ENCODE measurements at regions not wholly inside any gene's neighbourhood (a gene's known extent, or its start where the extent isn't known, plus 50 kb on each side); places are given as distances from the start of the nearest gene placed in this dataset.

DNA sequence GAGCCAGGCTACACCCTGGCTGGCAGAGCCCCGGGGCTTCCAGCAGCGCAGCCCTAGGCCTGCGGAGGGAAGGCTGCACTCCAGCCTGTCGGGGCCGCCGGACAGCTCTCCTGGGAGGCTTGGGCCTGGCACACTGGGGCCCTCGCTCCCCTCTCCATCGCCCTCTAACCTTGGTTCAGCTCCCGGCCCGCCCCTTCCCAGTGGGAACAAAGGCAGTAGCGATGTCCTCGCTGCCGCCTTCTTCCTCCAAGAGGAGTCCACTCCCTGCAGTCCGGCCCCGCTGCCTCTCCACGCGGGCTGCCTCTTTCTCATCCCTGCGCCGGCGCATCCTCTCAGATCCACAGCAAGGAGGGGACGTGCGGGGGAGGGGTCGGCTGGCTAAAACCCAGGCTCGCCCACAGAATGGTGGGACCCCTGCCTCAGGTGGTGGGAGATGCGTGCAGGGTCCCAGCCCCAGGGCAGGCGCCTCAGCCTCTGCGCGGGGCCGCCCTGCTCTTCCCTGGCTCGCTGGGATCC is 138.1 kb downstream of the TWIST2 start:
- no peak for DNase-seq

DNA sequence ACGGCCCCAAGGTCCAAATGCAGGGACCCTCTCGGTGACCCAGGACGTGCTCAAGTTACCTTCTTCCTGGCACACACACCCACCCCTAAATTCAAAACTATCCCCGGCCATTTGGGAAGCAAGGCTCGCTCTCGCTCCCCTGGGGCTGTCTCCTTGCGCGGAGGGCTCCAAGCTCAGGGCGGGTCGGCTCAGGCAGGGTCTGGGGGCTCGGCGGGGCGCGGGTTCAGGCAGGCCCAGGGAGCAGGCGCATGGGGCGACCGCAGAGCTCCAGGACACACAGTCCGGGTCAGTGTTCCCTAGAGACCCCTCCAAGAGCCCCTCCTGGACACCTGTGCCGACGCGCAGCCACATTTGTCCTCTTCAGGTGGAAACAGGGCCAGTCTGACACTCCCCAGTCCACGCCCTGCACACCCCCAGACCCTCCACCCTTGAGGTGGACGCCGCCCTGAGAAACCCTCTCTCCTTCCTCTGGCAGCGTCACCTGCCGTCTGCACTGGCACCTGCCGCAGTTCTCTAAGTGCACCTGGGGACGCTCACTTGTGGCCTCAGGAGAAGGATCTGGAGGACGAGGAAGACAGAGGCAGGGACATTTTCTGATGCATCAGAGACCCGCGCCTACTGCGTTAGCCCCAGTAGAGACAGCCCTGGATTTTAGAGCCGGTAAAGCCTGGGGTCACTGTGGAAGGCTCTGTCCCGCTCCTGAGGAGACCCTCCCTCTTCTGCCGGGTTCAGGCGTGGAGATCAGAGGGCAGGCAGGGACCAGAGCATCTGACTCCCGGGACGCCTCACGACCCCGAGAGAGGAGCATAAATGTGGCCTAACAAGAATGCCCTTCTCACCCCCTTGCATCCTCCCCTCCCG is 138.8 kb downstream of the TWIST2 start:
- no peak for DNase-seq

DNA sequence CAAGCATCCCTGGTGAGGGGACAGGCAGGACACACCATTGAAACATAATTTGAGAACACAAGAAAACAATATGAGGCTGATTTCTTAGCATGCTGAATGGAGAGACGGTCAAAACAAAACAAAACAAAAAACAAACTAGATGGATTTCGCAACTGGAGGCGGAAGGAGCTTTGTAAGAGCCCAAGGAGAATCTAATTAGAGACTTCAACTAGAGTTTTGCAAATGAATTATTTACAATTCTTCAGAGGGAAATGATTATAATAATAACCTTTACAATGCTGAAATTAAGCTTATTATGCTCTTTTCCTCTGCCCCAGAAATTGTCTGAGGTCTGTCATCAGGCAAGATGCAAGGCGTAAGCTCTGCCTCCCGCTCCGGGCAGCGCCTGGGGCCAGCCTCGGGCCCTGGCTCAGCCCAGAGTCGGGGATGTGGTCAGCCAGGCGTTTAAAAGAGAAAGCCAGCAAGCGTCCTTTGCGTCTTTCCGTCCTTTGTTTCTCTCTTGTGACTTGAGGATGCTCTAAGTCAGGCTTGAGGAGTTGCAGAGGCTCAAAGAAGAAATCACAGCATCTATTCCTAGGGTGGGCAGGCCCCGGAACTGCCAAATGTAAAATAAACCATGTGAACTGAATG is 139.6 kb downstream of the TWIST2 start:
- no peak for DNase-seq

DNA sequence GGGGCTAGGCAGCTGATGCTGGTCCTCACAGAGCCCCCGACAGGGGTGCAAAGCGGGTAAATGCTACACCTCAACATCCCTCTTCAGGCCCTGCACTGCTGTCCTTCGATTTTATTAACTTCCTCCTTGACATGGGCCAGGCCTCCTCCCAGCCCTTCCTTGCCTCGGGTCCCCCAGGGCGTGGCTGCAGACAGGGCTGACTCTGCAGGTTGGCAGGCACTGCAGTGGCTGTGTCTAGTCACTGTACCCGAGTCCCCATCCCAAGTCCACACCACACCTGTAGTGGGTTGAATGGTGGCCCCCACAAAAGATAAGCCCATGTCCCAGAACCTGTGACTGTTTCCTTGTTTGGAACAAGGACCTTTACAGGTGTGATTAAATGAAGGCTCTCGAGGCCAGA is 140.2 kb downstream of the TWIST2 start:
- no peak for DNase-seq

DNA sequence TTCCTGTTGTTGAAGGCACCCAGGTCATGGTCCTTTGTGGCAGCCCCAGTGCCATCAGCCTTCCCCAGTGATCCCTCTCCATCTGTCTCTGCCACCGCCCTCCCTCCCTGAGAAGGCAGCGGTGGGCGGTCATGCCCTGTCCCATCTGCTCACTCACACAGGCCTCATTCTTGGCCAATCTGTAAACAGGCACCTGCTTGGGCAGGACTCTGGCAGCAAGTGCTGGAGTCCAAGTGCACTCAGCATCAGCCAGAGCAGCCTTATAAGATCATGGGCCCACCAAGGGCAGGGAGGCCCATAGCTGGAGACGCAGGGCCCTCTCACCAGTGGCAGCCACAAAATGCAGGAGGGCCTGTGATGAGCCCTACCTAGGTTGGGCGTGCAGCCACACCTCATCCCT is 140.9 kb downstream of the TWIST2 start:
- no peak for DNase-seq

DNA sequence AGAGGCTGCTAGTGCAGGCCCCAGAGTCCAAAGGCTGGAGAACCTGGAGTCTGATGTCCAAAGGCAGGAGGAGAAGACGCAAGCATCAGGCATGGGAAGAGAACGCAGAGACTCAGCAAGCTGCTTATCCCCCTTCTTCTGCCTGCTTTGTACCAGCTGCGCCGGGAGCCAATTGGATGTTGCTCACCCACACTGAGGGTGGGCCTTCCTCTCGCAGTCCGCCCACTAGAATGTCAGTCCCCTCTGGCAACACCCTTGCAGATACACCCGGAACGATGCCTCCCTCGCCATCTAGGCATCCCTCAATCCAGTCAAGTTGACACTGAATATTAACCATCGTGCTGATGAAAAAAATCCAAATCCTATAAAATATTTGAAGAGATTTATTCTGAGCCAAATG is 141.6 kb downstream of the TWIST2 start:
- no peak for DNase-seq

DNA sequence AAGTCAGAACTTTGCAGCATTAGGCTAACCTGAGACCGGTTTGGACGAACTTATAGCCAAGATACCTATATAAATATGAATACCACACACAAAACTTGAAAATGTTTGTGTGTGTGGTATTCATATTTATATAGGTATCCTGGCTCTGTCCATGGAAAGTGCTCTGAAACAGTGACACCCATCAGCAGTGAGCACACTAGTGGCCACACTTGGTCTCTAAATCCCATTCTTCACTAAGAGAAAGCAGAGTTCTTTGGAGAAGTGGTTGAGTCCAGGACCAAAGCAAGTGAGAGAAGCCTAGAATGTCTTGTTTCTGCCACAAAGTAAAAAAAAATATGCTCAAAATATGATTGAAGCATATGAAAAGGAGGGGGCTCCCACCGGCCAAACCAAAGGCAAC is 146.5 kb downstream of the TWIST2 start:
- DNase-seq: no peak

DNA sequence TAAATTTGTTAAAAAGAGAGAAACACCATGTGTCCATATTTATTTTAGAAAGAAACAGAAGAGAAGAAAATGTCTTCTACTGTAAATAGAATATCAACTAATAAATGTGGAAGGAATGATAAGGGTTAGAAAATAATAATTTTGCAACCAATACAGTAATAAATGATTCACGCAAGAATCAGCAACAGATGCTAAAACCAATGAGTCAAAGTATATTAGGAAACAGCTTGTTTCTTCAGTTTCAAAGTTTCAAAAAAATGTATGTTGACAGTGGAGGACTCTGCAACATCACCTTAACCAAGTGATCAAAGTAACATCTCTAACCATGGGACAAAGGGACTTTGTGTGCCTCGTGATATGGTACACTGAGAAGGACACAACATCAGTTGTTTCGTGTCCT is 147.0 kb downstream of the TWIST2 start:
- DNase-seq: no peak

DNA sequence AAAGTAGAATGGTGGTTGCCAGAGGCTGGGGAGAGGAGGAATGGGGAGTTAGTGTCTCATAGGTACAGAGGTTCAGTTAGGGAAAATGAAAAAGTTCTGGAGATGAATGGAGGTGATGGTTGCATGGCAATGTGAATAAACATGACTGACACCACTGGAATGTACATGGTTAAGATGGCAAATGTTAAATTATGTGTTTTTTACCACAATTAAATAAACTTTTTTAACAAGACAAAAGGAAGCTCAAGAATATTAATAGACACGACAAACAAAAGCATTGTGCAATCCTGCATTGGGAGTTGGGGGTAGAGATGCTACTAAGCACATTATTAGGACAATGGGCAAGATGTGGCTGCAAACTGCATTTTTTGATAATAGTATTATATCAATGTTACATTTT is 147.7 kb downstream of the TWIST2 start:
- no peak for DNase-seq

DNA sequence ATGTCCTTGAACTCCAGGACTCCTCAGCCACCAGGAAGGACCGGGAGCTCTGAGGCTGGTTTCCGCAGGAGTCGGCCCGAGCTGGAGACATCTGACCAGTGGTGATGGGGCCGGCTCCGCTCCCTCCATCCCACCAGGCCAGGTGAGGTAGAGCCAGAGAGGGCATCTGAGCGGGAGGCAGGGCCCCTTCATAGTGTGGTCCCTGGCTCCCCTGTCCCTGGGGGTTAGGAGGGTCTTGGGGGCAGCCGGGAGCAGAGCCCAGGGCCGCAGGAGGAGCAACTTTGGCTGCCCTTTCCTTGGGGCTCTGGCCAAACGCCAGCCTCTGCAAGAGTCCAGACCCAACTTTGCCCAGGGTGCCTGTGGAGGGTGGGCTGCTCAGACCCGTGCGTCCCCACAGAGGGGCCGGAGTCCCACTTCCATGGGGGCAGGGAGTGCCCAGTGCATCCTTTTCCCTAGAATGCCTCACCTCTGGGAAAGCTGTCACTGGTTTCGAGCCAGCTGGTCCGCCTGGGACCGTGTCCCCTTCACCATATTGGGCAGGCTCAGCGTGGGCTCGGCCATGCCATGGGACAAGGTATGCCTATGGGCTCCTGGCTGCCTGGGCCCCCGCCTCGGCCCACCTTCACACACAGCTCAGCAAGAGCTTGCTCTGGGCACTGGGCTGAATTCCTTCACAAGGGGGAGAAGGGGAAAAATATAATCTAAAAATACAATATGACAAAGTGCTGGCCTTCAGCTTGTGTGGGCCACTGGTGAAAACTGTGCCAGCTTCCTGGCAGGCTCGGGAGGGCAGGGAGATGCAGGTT is 148.6 kb downstream of the TWIST2 start:
- no peak for DNase-seq

DNA sequence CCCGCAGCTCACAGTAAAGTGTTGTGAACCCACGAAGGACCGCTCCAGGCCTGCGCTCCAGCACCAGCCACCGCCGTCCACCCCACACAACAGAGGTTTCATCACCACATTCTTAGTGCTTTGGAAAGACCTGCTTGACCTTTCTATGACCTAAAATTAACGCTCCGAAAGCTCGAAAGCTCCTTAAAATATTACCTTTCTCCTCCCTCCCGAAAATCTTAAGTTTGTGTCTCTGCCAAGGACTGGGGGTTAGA is 149.2 kb downstream of the TWIST2 start:
- DNase-seq: no peak

DNA sequence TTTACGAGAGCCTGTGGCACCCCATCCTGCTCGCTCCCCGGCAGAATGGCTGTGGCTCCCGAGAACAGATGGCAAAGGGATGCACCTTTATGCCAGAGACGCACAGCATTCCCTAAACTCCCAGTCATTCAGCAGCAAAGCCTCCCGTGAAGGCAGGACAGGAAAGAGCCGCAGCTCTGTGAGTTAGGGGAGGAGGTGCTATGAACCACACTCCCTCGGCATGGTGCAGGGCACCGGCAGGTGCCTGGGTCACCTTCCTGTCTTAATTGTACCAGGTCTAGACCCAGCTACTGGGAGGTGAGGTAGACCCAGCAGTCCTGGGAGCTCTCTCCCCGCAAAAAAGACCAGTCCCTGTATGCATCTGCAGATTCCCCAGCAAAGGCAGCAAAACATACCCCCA is 149.8 kb downstream of the TWIST2 start:
- no peak for DNase-seq
